A673 (cell line): ENCODE measurements at regions not wholly inside any gene's neighbourhood (a gene's known extent, or its start where the extent isn't known, plus 50 kb on each side); places are given as distances from the start of the nearest gene placed in this dataset.

Source experiments
- BruUV-seq: library from RNA; stranded (reverse); fragments of 400-500 nt; replicated peaks from 2 replicates; lab custom pipeline; 2021; lab: Mats Ljungman, UMichigan
- CTCF ChIA-PET: fragments of 300-600 bp; sonication (Branson Sonifier 250); formaldehyde crosslinking; loops from one replicate; lab custom pipeline; 2022; ENCODE audit warnings: antibody characterized with exemption; lab: Charles Lee
- POLR2A ChIA-PET: fragments of 300-600 bp; sonication (Branson Sonifier 250); formaldehyde crosslinking; loops from one replicate; lab custom pipeline; 2022; ENCODE audit warnings: antibody characterized with exemption; ENCODE audit not compliant: low non-redundant PET; lab: Charles Lee
- DNase-seq: peaks from one replicate; pipeline ENCODE4 v3.0.0-alpha.2; 2015; ENCODE audit warnings: low spot score
- H3K27ac ChIP-seq: fragments of 200-600 bp; sonication (generic); 2 replicates; pipeline ENCODE4 v1.5.1; 2016; ENCODE audit warnings: mixed run types, low read depth, mild to moderate bottlenecking, mixed read lengths, antibody characterized with exemption, low read length; ENCODE audit not compliant: poor library complexity, severe bottlenecking
- H3K27me3 ChIP-seq: fragments of 200-600 bp; sonication (generic); replicated peaks from 2 replicates; pipeline ENCODE4 v1.6.1; 2017; ENCODE audit warnings: mixed run types, low read depth, mild to moderate bottlenecking, mixed read lengths, antibody characterized with exemption, low read length; ENCODE audit not compliant: insufficient read depth, poor library complexity
- H3K36me3 ChIP-seq: fragments of 200-600 bp; sonication (generic); 2 replicates; pipeline ENCODE4 v1.6.1; 2016; ENCODE audit warnings: mixed run types, mild to moderate bottlenecking, mixed read lengths, antibody characterized with exemption, low read length; ENCODE audit not compliant: insufficient read depth, poor library complexity, severe bottlenecking
- H3K4me1 ChIP-seq: fragments of 200-600 bp; sonication (generic); 2 replicates; pipeline ENCODE4 v1.6.1; 2017; ENCODE audit warnings: mixed run types, mild to moderate bottlenecking, mixed read lengths, antibody characterized with exemption, low read length; ENCODE audit not compliant: insufficient read depth, poor library complexity, severe bottlenecking
- H3K4me3 ChIP-seq: fragments of 200-600 bp; sonication (generic); 2 replicates; pipeline ENCODE4 v1.5.1; 2016; ENCODE audit warnings: low read depth, mixed run types, mild to moderate bottlenecking, mixed read lengths, low read length; ENCODE audit not compliant: poor library complexity, severe bottlenecking
- H3K9me3 ChIP-seq: fragments of 200-600 bp; sonication (generic); 2 replicates; pipeline ENCODE4 v1.6.1; 2016; ENCODE audit warnings: mixed run types, low read depth, mild to moderate bottlenecking, mixed read lengths, antibody characterized with exemption, low read length; ENCODE audit not compliant: poor library complexity, severe bottlenecking
- CTCF ChIP-seq: fragments of 300-800, 200-600 bp; sonication (generic); conservative IDR thresholded peaks from 2 replicates; pipeline ENCODE4 v1.5.1; 2017; ENCODE audit warnings: low read depth, mild to moderate bottlenecking, antibody characterized with exemption, low read length, moderate library complexity, mixed read lengths
- EZH2 ChIP-seq: fragments of 200-600 bp; sonication (generic); IDR thresholded peaks from 2 replicates; pipeline ENCODE4 v1.6.1; 2017; ENCODE audit warnings: borderline replicate concordance, low read depth, mild to moderate bottlenecking, mixed read lengths, antibody characterized with exemption, low read length; ENCODE audit not compliant: poor library complexity, severe bottlenecking
- intact Hi-C: fragments of 100-400 bp; cut with micrococcal nuclease; formaldehyde crosslinking; loops from one replicate; pipeline ENCODE4 v1.10.0; 2022; ENCODE audit not compliant: unreplicated experiment

GRCh38 chr6:44571510-44571909 lies 184.0 kb downstream of the CDC5L start:
- H3K4me1 ChIP-seq, result no peaks in the 10 kb centered on the region
- H3K4me3 ChIP-seq, result no peak overlapping the region
- no peak overlapping the region for H3K27ac ChIP-seq
- H3K36me3 ChIP-seq, result no peaks in the 10 kb centered on the region
- POLR2A ChIA-PET, result no interaction called here
- intact Hi-C loops, result no loop called here
- no peaks in the 10 kb centered on the region for H3K9me3 ChIP-seq
- CTCF ChIA-PET, result interaction anchor here (1.0 kb wide), 1 partner anchor 96 kb away, joined by 4 read pairs; no protein-coding TSS in a partner anchor
- no peaks in the 10 kb centered on the region for H3K27me3 ChIP-seq
- no TSS peak for BruUV-seq
- TF ChIP-seq EZH2 (no peak), CTCF (0 out of 2 replicates have a peak, but pooled peaks have one; percentile 25)
- no peak for DNase-seq

GRCh38 chr6:44572346-44572745 lies 184.8 kb downstream of the CDC5L start:
- Histone ChIP-seq H3K36me3 (no peaks in the 10 kb centered on the region), H3K27ac (no peak overlapping the region), H3K9me3 (no peaks in the 10 kb centered on the region), H3K27me3 (no peaks in the 10 kb centered on the region), H3K4me1 (no peaks in the 10 kb centered on the region), H3K4me3 (no peak overlapping the region)
- TF ChIP-seq EZH2, result no peak
- no peak for TF ChIP-seq CTCF
- intact Hi-C loops, result no loop called here
- ChIA-PET POLR2A (no interaction called here), CTCF (no interaction called here)
- no TSS peak for BruUV-seq
- no peak for DNase-seq

GRCh38 chr6:44575644-44576043 lies 188.1 kb downstream of the CDC5L start:
- no peaks in the 10 kb centered on the region for H3K9me3 ChIP-seq
- TF ChIP-seq EZH2, result no peak
- no peak for TF ChIP-seq CTCF
- intact Hi-C loops, result no loop called here
- no peaks in the 10 kb centered on the region for H3K27me3 ChIP-seq
- no peak overlapping the region for H3K27ac ChIP-seq
- H3K36me3 ChIP-seq, result no peaks in the 10 kb centered on the region
- no TSS peak for BruUV-seq
- H3K4me1 ChIP-seq, result no peaks in the 10 kb centered on the region
- DNase-seq, result no peak
- H3K4me3 ChIP-seq, result no peak overlapping the region
- ChIA-PET CTCF (no interaction called here), POLR2A (interaction anchor here (0.6 kb wide), 1 partner anchor 11 kb away, joined by 3 read pairs; no protein-coding TSS in a partner anchor)
